DND-41 (cell line): ENCODE measurements at regions not wholly inside any gene's neighbourhood (a gene's known extent, or its start where the extent isn't known, plus 50 kb on each side); places are given as distances from the start of the nearest gene placed in this dataset.

ENCODE experiments used
- ATAC-seq: fragments of 200-7000 bp; cut with Tn5 transposase; 3 replicates; pipeline ENCODE4 v1.9.1; 2021; ENCODE audit warnings: low read depth; ENCODE audit not compliant: insufficient read depth
- DNase-seq: peaks from one replicate; pipeline ENCODE4 v3.0.0-alpha.2; 2020
- H2AFZ ChIP-seq: 2 replicates; pipeline ENCODE4 v1.6.0; 2012; ENCODE audit warnings: low read depth, low read length
- H3K27ac ChIP-seq: 2 replicates; pipeline ENCODE4 v1.5.1; 2012; ENCODE audit warnings: low read length, inconsistent platforms
- H3K27me3 ChIP-seq: fragments of 200-600 bp; sonication (generic); 2 replicates; pipeline ENCODE4 v1.6.0; 2012; ENCODE audit warnings: low read length, mild to moderate bottlenecking, inconsistent platforms; ENCODE audit not compliant: insufficient read depth, poor library complexity
- H3K36me3 ChIP-seq: 2 replicates; pipeline ENCODE4 v1.5.1; 2012; ENCODE audit warnings: low read length, inconsistent platforms; ENCODE audit not compliant: insufficient read depth
- H3K4me1 ChIP-seq: 2 replicates; pipeline ENCODE4 v1.5.1; 2012; ENCODE audit warnings: mild to moderate bottlenecking, low read length; ENCODE audit not compliant: insufficient read depth
- H3K4me2 ChIP-seq: 2 replicates; pipeline ENCODE4 v1.6.0; 2012; ENCODE audit warnings: mild to moderate bottlenecking, moderate library complexity, low read length, inconsistent platforms; ENCODE audit not compliant: insufficient read depth
- H3K4me3 ChIP-seq, 2 experiments: fragments of 200-600 bp in 1 of 2; shearing (Covaris generic) in 1 of 2; 2 replicates each; pipeline ENCODE4 v1.5.1; 2012 to 2016; ENCODE audit warnings: inconsistent platforms in 2 of 2, low read length in 2 of 2, mild to moderate bottlenecking in 2 of 2, low read depth in 1 of 2, moderate library complexity in 1 of 2
- H3K79me2 ChIP-seq: 2 replicates; pipeline ENCODE4 v1.6.0; 2012; ENCODE audit warnings: low read length, inconsistent platforms; ENCODE audit not compliant: insufficient read depth
- H3K9ac ChIP-seq: 2 replicates; pipeline ENCODE4 v1.6.0; 2012; ENCODE audit warnings: low read depth, mild to moderate bottlenecking, inconsistent platforms, low read length, moderate library complexity
- H3K9me3 ChIP-seq: 2 replicates; pipeline ENCODE4 v1.5.1; 2012; ENCODE audit warnings: low read length, moderate library complexity, mild to moderate bottlenecking, inconsistent platforms; ENCODE audit not compliant: insufficient read depth, severe bottlenecking
- H4K20me1 ChIP-seq: 2 replicates; pipeline ENCODE4 v1.6.0; 2012; ENCODE audit warnings: low read length; ENCODE audit not compliant: insufficient read depth
- CTCF ChIP-seq: IDR thresholded peaks from 2 replicates; pipeline ENCODE4 v1.5.1; 2012; ENCODE audit warnings: borderline replicate concordance, low read length, moderate library complexity, mild to moderate bottlenecking; ENCODE audit not compliant: poor library complexity, severe bottlenecking; ENCODE audit errors: extremely low read depth
- EZH2 ChIP-seq: IDR thresholded peaks from 3 replicates; pipeline ENCODE4 v1.6.1; 2012; ENCODE audit warnings: borderline replicate concordance, low read depth, mild to moderate bottlenecking, moderate library complexity, low read length, inconsistent platforms; ENCODE audit not compliant: severe bottlenecking

GRCh38 chr4:183388021-183388420 lies 56.4 kb upstream of the CDKN2AIP start:
- no peak for ATAC-seq
- DNase-seq: no peak
- TF ChIP-seq EZH2: no peak
- TF ChIP-seq CTCF: no peak
- H3K27ac ChIP-seq: no peak overlapping the region
- H3K4me2 ChIP-seq: no peak overlapping the region
- no peak overlapping the region for H2AFZ ChIP-seq
- peaks cover 25% of the 10 kb centered on the region for H3K9me3 ChIP-seq
- H3K36me3 ChIP-seq: no peaks in the 10 kb centered on the region
- H3K4me1 ChIP-seq: peaks cover 5% of the 10 kb centered on the region
- no peaks in the 10 kb centered on the region for H3K79me2 ChIP-seq
- H3K9ac ChIP-seq: no peak overlapping the region
- H3K4me3 ChIP-seq: no peak overlapping the region
- H4K20me1 ChIP-seq: no peaks in the 10 kb centered on the region
- H3K27me3 ChIP-seq: no peaks in the 10 kb centered on the region

GRCh38 chr4:183388777-183389176 lies 55.7 kb upstream of the CDKN2AIP start:
- H3K4me3 ChIP-seq: no peak overlapping the region
- no peaks in the 10 kb centered on the region for H3K36me3 ChIP-seq
- H3K27ac ChIP-seq: no peak overlapping the region
- H3K4me1 ChIP-seq: peaks cover 5% of the 10 kb centered on the region
- H3K4me2 ChIP-seq: no peak overlapping the region
- H3K9ac ChIP-seq: no peak overlapping the region
- H3K27me3 ChIP-seq: no peaks in the 10 kb centered on the region
- peaks cover 18% of the 10 kb centered on the region for H3K9me3 ChIP-seq
- H3K79me2 ChIP-seq: no peaks in the 10 kb centered on the region
- no peak for ATAC-seq
- H2AFZ ChIP-seq: no peak overlapping the region
- no peak for DNase-seq
- H4K20me1 ChIP-seq: no peaks in the 10 kb centered on the region
- no peak for TF ChIP-seq EZH2
- TF ChIP-seq CTCF: no peak

- no peak overlapping the region for H3K9ac ChIP-seq
- H3K36me3 ChIP-seq: no peaks in the 10 kb centered on the region
- no peak overlapping the region for H3K4me3 ChIP-seq
- H3K4me1 ChIP-seq: peaks cover 5% of the 10 kb centered on the region
- H2AFZ ChIP-seq: no peak overlapping the region
- H3K79me2 ChIP-seq: no peaks in the 10 kb centered on the region
- TF ChIP-seq EZH2 (no peak), CTCF (no peak)
- no peak overlapping the region for H3K4me2 ChIP-seq
- no peaks in the 10 kb centered on the region for H3K27me3 ChIP-seq
- H3K9me3 ChIP-seq: peaks cover 2% of the 10 kb centered on the region
- H3K27ac ChIP-seq: no peak overlapping the region
- H4K20me1 ChIP-seq: no peaks in the 10 kb centered on the region
- DNase-seq (no peak), ATAC-seq (no peak)
These were observed 54.1 kb upstream of the CDKN2AIP start for GRCh38 chr4:183390374-183390773.

- Histone ChIP-seq H3K36me3 (no peaks in the 10 kb centered on the region), H3K27ac (no peak overlapping the region), H3K4me2 (no peak overlapping the region), H3K79me2 (no peaks in the 10 kb centered on the region), H3K4me1 (peaks cover 5% of the 10 kb centered on the region), H3K9ac (no peak overlapping the region), H4K20me1 (no peaks in the 10 kb centered on the region), H2AFZ (no peak overlapping the region), H3K4me3 (no peak overlapping the region), H3K27me3 (peaks cover 2% of the 10 kb centered on the region), H3K9me3 (no peaks in the 10 kb centered on the region)
- DNase-seq (no peak), ATAC-seq (no peak)
- TF ChIP-seq CTCF (no peak), EZH2 (no peak)
These were observed 53.2 kb upstream of the CDKN2AIP start for GRCh38 chr4:183391204-183391603.
